ENCODE measurements at regions not wholly inside any gene's neighbourhood (a gene's known extent, or its start where the extent isn't known, plus 50 kb on each side); places are given as distances from the start of the nearest gene placed in this dataset.

- TF ChIP-seq POLR2AphosphoS5 (IDR thresholded peaks at IDR 0.05; ENCODE audit: borderline replicate concordance, low read depth, low read length) (no peak), EZH2 (IDR thresholded peaks at IDR 0.05) (no peak)
Observed at GRCh38 chr5:100683881-100684280, 148.7 kb downstream of the FAM174A start.

All from SK-N-MC (cell line).